ENCODE measurements at regions not wholly inside any gene's neighbourhood (a gene's known extent, or its start where the extent isn't known, plus 50 kb on each side); places are given as distances from the start of the nearest gene placed in this dataset.

DNA sequence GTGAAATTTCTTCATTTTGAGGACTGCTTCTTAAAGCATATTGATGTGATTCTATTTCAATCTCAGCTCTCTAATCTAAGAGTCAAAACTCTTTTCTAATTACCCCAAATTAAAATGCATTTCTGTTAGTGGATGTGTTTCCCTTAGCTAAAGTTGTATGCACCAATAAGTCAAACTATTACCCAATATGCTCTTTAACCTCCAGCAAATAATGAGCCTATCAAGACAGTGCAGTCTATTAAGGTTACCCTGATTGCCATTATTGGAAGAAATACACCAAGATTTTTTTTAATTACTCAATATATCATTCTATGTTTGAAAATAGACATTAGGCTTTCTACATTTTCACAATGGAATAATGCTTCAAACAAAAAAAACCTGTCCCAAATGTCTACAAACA lies 310.0 kb downstream of the BTG1 start:
- no peak for ATAC-seq (ENCODE audit: insufficient read depth, low FRiP score)
- Histone ChIP-seq H3K27me3 (ENCODE audit: control insufficient read depth in 3 of 3, insufficient read depth in 3 of 3, low read length in 2 of 3) (no peaks in the 10 kb centered on the region), H3K36me3 (ENCODE audit: control insufficient read depth in 4 of 4, insufficient read depth in 4 of 4, low read length in 4 of 4) (no peaks in the 10 kb centered on the region), H3K27ac (ENCODE audit: low read depth in 1 of 2, low read length in 1 of 2) (no peak overlapping the region), H3K4me1 (ENCODE audit: control insufficient read depth in 5 of 5, insufficient read depth in 5 of 5, low read length in 5 of 5) (no peaks in the 10 kb centered on the region), H3K9ac (ENCODE audit: insufficient read depth in 1 of 2, low read length in 2 of 2) (no peak overlapping the region), H3K4me3 (no peak overlapping the region), H3K9me3 (ENCODE audit: control insufficient read depth in 4 of 4, insufficient read depth in 3 of 4, low read length in 3 of 4) (no peaks in the 10 kb centered on the region)
- TF ChIP-seq, protein P1, sequence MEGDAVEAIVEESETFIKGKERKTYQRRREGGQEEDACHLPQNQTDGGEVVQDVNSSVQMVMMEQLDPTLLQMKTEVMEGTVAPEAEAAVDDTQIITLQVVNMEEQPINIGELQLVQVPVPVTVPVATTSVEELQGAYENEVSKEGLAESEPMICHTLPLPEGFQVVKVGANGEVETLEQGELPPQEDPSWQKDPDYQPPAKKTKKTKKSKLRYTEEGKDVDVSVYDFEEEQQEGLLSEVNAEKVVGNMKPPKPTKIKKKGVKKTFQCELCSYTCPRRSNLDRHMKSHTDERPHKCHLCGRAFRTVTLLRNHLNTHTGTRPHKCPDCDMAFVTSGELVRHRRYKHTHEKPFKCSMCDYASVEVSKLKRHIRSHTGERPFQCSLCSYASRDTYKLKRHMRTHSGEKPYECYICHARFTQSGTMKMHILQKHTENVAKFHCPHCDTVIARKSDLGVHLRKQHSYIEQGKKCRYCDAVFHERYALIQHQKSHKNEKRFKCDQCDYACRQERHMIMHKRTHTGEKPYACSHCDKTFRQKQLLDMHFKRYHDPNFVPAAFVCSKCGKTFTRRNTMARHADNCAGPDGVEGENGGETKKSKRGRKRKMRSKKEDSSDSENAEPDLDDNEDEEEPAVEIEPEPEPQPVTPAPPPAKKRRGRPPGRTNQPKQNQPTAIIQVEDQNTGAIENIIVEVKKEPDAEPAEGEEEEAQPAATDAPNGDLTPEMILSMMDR (IDR thresholded peaks at IDR 0.05; ENCODE audit: control extremely low read depth, extremely low read depth): no peak
- DNase-seq: no peak

DNA sequence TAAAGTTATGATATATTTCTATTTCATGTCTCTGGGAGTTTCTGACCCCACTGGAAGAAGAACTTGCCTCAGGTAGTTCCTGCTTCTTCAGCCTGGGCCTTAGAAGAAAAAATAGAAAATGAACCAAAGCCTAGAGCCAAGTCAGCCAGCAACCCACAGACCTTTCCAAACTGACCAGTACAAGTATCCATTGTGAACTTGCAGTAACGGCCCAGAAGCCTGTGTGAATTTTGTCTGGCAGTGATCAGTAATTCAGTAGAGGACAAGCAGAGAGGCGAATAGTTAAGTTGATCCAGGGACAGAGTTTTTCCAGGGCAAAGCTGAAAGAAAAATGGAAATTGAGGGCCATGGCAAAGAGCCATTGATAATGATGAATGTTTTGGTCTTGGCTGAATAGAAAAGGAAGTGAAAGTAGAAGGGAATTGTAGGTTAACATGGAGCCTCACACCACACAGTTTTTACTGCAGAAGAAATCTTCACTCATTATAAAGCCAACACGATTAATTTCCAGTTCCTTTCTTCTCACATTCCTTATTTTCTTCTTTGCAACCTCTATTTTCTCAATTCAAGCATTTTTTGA lies 311.8 kb downstream of the BTG1 start:
- TF ChIP-seq, protein P1 (IDR thresholded peaks at IDR 0.05; ENCODE audit: control extremely low read depth, extremely low read depth): no peak
- Histone ChIP-seq H3K36me3 (ENCODE audit: control insufficient read depth in 4 of 4, insufficient read depth in 4 of 4, low read length in 4 of 4) (no peaks in the 10 kb centered on the region), H3K27ac (ENCODE audit: low read depth in 1 of 2, low read length in 1 of 2) (no peak overlapping the region), H3K4me1 (ENCODE audit: control insufficient read depth in 5 of 5, insufficient read depth in 5 of 5, low read length in 5 of 5) (no peaks in the 10 kb centered on the region), H3K9ac (ENCODE audit: insufficient read depth in 1 of 2, low read length in 2 of 2) (no peak overlapping the region), H3K9me3 (ENCODE audit: control insufficient read depth in 4 of 4, insufficient read depth in 3 of 4, low read length in 3 of 4) (no peaks in the 10 kb centered on the region), H3K4me3 (no peak overlapping the region), H3K27me3 (ENCODE audit: control insufficient read depth in 3 of 3, insufficient read depth in 3 of 3, low read length in 2 of 3) (no peaks in the 10 kb centered on the region)
- 85 to 91% methylated on average over 3 of the region's 3 CpGs for WGBS, 2 donors
- DNase-seq (no peak), ATAC-seq (ENCODE audit: insufficient read depth, low FRiP score) (no peak)

DNA sequence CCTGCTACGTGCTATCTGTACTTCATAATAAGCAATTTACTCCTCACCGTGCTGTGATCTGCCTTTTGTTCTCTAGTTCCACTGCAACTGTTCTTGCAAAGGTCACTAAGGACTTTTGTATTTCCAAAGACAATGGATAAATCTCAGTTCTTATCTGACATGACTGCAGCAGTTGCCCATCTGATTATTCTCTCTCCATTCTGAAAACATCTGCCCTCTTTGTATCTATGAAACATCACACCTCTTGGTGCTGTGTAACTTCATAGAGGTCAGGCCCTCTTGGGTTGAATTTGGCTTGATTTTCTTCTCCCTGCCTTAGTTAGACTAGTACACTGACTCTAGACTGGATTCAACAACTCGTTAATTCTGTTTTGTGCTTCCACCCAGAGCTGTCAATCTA lies 319.6 kb downstream of the BTG1 start:
- no peak for ATAC-seq (ENCODE audit: insufficient read depth, low FRiP score)
- no peak for DNase-seq
- H3K4me3 ChIP-seq: no peak overlapping the region
- no peaks in the 10 kb centered on the region for H3K9me3 ChIP-seq (ENCODE audit: control insufficient read depth in 4 of 4, insufficient read depth in 3 of 4, low read length in 3 of 4)
- 85 to 93% methylated on average over 3 of the region's 3 CpGs for WGBS, 2 donors
- H3K4me1 ChIP-seq (ENCODE audit: control insufficient read depth in 5 of 5, insufficient read depth in 5 of 5, low read length in 5 of 5): no peaks in the 10 kb centered on the region
- no peak overlapping the region for H3K27ac ChIP-seq (ENCODE audit: low read depth in 1 of 2, low read length in 1 of 2)
- TF ChIP-seq, protein P1 (IDR thresholded peaks at IDR 0.05; ENCODE audit: control extremely low read depth, extremely low read depth): no peak
- H3K9ac ChIP-seq (ENCODE audit: insufficient read depth in 1 of 2, low read length in 2 of 2): no peak overlapping the region
- no peaks in the 10 kb centered on the region for H3K36me3 ChIP-seq (ENCODE audit: control insufficient read depth in 4 of 4, insufficient read depth in 4 of 4, low read length in 4 of 4)
- no peaks in the 10 kb centered on the region for H3K27me3 ChIP-seq (ENCODE audit: control insufficient read depth in 3 of 3, insufficient read depth in 3 of 3, low read length in 2 of 3)

GRCh38 chr12:91824991-91825390 lies 320.7 kb downstream of the BTG1 start:
- H3K4me1 ChIP-seq (ENCODE audit: control insufficient read depth in 5 of 5, insufficient read depth in 5 of 5, low read length in 5 of 5): no peaks in the 10 kb centered on the region
- H3K4me3 ChIP-seq: no peak overlapping the region
- TF ChIP-seq, protein P1 (IDR thresholded peaks at IDR 0.05; ENCODE audit: control extremely low read depth, extremely low read depth): no peak
- no peaks in the 10 kb centered on the region for H3K36me3 ChIP-seq (ENCODE audit: control insufficient read depth in 4 of 4, insufficient read depth in 4 of 4, low read length in 4 of 4)
- DNase-seq (no peak), ATAC-seq (ENCODE audit: insufficient read depth, low FRiP score) (no peak)
- H3K27ac ChIP-seq (ENCODE audit: low read depth in 1 of 2, low read length in 1 of 2): no peak overlapping the region
- H3K27me3 ChIP-seq (ENCODE audit: control insufficient read depth in 3 of 3, insufficient read depth in 3 of 3, low read length in 2 of 3): no peaks in the 10 kb centered on the region
- no peak overlapping the region for H3K9ac ChIP-seq (ENCODE audit: insufficient read depth in 1 of 2, low read length in 2 of 2)
- H3K9me3 ChIP-seq (ENCODE audit: control insufficient read depth in 4 of 4, insufficient read depth in 3 of 4, low read length in 3 of 4): no peaks in the 10 kb centered on the region
